Liver (tissue), 8 donors: ENCODE measurements at regions not wholly inside any gene's neighbourhood (a gene's known extent, or its start where the extent isn't known, plus 50 kb on each side); places are given as distances from the start of the nearest gene placed in this dataset.

Experiments used
- DNase-seq: peaks from one replicate; pipeline ENCODE4 v3.0.0-alpha.2; 2017; ENCODE audit warnings: low spot score
- H3K27ac ChIP-seq, 2 donors: one replicate each; pipeline ENCODE4 v1.7.0; 2013; ENCODE audit warnings: inconsistent platforms in 2 of 2, low read length in 2 of 2, control low read depth in 1 of 2, low read depth in 1 of 2, mild to moderate bottlenecking in 1 of 2
- H3K27me3 ChIP-seq, 4 donors: one replicate each; pipeline versions ENCODE4 v1.6.1 to v1.7.0; 2013; ENCODE audit warnings: low read length in 3 of 4, inconsistent platforms in 1 of 4, mild to moderate bottlenecking in 1 of 4, moderate library complexity in 1 of 4; ENCODE audit not compliant: control insufficient read depth in 4 of 4, insufficient read depth in 4 of 4
- H3K36me3 ChIP-seq, 4 donors: one replicate each; pipeline versions ENCODE4 v1.6.1 to v1.7.0; 2013; ENCODE audit warnings: low read length in 3 of 4, mild to moderate bottlenecking in 3 of 4, low read depth in 1 of 4, moderate library complexity in 1 of 4; ENCODE audit not compliant: control insufficient read depth in 4 of 4, insufficient read depth in 3 of 4
- H3K4me1 ChIP-seq, 4 donors: one replicate each; pipeline versions ENCODE4 v1.6.1 to v1.7.0; 2013; ENCODE audit warnings: low read length in 3 of 4, mild to moderate bottlenecking in 3 of 4, moderate library complexity in 1 of 4; ENCODE audit not compliant: control insufficient read depth in 4 of 4, insufficient read depth in 4 of 4
- H3K4me3 ChIP-seq, 3 donors: one replicate each; pipeline versions ENCODE4 v1.6.1 to v1.7.0; 2013; ENCODE audit warnings: low read length in 3 of 3, control low read depth in 1 of 3, low read depth in 1 of 3, mild to moderate bottlenecking in 1 of 3
- H3K9ac ChIP-seq, 2 donors: one replicate each; pipeline ENCODE4 v1.7.0; 2013; ENCODE audit warnings: low read length in 2 of 2, mild to moderate bottlenecking in 2 of 2, moderate library complexity in 2 of 2, control low read depth in 1 of 2, low read depth in 1 of 2
- H3K9me3 ChIP-seq, 4 donors: one replicate each; pipeline versions ENCODE4 v1.6.1 to v1.7.0; 2013; ENCODE audit warnings: low read length in 3 of 4; ENCODE audit not compliant: control insufficient read depth in 4 of 4
- EGR1 ChIP-seq, 2 donors: IDR thresholded peaks; 2 replicates each; pipeline ENCODE4 v1.6.1; 2016 to 2018; ENCODE audit warnings: antibody characterized with exemption in 2 of 2, low read depth in 2 of 2
- FOXA1 ChIP-seq: IDR thresholded peaks from 2 replicates; pipeline ENCODE4 v1.6.1; 2016; ENCODE audit warnings: antibody characterized with exemption
- FOXA2 ChIP-seq: IDR thresholded peaks from 2 replicates; pipeline ENCODE4 v1.6.1; 2016; ENCODE audit warnings: antibody characterized with exemption
- GABPA ChIP-seq, 2 donors: IDR thresholded peaks in 1 of 2; conservative IDR thresholded peaks in 1 of 2; 2 replicates each; pipeline ENCODE4 v1.6.1; 2016; ENCODE audit warnings: antibody characterized with exemption in 2 of 2, mild to moderate bottlenecking in 1 of 2, moderate library complexity in 1 of 2
- HNF4A ChIP-seq, 2 donors: conservative IDR thresholded peaks; 2 replicates each; pipeline ENCODE4 v1.6.1; 2016; ENCODE audit warnings: antibody characterized with exemption in 2 of 2, mild to moderate bottlenecking in 2 of 2
- HNF4G ChIP-seq: IDR thresholded peaks from 2 replicates; pipeline ENCODE4 v1.6.1; 2016; ENCODE audit warnings: antibody characterized with exemption
- JUND ChIP-seq, 2 donors: IDR thresholded peaks; 2 replicates each; pipeline ENCODE4 v1.6.1; 2016; ENCODE audit warnings: antibody characterized with exemption in 2 of 2
- MAX ChIP-seq: IDR thresholded peaks from 2 replicates; pipeline ENCODE4 v1.6.1; 2016; ENCODE audit warnings: antibody characterized with exemption
- NR2F2 ChIP-seq: IDR thresholded peaks from 2 replicates; pipeline ENCODE4 v1.6.1; 2016; ENCODE audit warnings: antibody characterized with exemption
- RAD21 ChIP-seq, 2 donors: IDR thresholded peaks; 2 replicates each; pipeline ENCODE4 v1.6.1; 2016; ENCODE audit warnings: antibody characterized with exemption in 2 of 2, mild to moderate bottlenecking in 2 of 2
- RXRA ChIP-seq, 2 donors: IDR thresholded peaks; 2 replicates each; pipeline ENCODE4 v1.6.1; 2017 to 2018; ENCODE audit warnings: antibody characterized with exemption in 2 of 2, mild to moderate bottlenecking in 1 of 2
- SP1 ChIP-seq: IDR thresholded peaks from 2 replicates; pipeline ENCODE4 v1.6.1; 2018; ENCODE audit warnings: antibody characterized with exemption, mild to moderate bottlenecking
- TAF1 ChIP-seq: conservative IDR thresholded peaks from 2 replicates; pipeline ENCODE4 v1.6.1; 2016; ENCODE audit warnings: antibody characterized with exemption, mild to moderate bottlenecking
- YY1 ChIP-seq: IDR thresholded peaks from 2 replicates; pipeline ENCODE4 v1.6.1; 2016; ENCODE audit warnings: antibody characterized with exemption, mild to moderate bottlenecking
- WGBS: extraction: QIAGEN DNeasy Blood & Tissue Kit; methylation state at CpG from one replicate; pipeline ENCODE4 v1.1.7; 2013; 5-methylcytosine and 5-hydroxymethylcytosine counted together
- TF ChIP-seq, protein P1 (sequence below): IDR thresholded peaks from 2 replicates; pipeline ENCODE4 v1.6.1; 2016; ENCODE audit warnings: antibody characterized with exemption
- TF ChIP-seq, protein P2 (sequence below): fragments of 150-350 bp; IDR thresholded peaks from 2 replicates; pipeline ENCODE4 v1.5.1; 2017; ENCODE audit warnings: improper control_type of control experiment, low read depth, low read length; ENCODE audit not compliant: missing input control
- TF ChIP-seq, protein P3 (sequence below): IDR thresholded peaks from 2 replicates; pipeline ENCODE4 v1.6.1; 2016; ENCODE audit warnings: antibody characterized with exemption
- TF ChIP-seq, protein P4 (sequence below): IDR thresholded peaks from 2 replicates; pipeline ENCODE4 v1.6.1; 2016; ENCODE audit warnings: antibody characterized with exemption, mild to moderate bottlenecking
- donor health status: healthy.
- donor health status: healthy.
- donor health status: healthy.
- donor health status: healthy.
- donor health status: healthy.

DNA sequence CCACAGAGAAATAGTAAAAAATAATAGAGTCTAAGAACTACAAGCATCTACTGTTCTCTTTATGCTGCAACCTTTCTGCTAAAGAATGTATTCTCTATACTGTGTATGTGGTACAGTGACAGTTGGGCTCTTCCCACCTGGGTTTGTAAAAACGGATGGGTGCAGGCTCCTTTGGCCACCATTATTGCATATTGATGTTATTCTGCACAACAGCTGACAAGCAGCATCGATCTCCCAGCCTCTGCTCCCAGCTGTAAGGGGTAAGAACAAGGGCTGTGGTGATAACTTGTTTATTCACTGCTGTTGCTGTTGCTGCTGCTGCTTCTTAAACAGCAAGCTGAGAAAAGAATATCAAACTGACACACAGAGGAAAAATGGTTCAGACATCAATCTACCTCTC lies 56.1 kb downstream of the KCNRG start:
- Histone ChIP-seq H3K27me3 (no peaks in the 10 kb centered on the region), H3K27ac (no peak overlapping the region), H3K36me3 (peaks cover 0 to 6% (median 2%) of the 10 kb centered on the region in 4 donors), H3K9me3 (no peaks in the 10 kb centered on the region), H3K9ac (no peak overlapping the region), H3K4me3 (no peak overlapping the region), H3K4me1 (peaks cover 0 to 6% (median 3%) of the 10 kb centered on the region in 4 donors)
- TF ChIP-seq JUND (IDR thresholded peaks at IDR 0.05), result no peak
- TF ChIP-seq, protein P1, sequence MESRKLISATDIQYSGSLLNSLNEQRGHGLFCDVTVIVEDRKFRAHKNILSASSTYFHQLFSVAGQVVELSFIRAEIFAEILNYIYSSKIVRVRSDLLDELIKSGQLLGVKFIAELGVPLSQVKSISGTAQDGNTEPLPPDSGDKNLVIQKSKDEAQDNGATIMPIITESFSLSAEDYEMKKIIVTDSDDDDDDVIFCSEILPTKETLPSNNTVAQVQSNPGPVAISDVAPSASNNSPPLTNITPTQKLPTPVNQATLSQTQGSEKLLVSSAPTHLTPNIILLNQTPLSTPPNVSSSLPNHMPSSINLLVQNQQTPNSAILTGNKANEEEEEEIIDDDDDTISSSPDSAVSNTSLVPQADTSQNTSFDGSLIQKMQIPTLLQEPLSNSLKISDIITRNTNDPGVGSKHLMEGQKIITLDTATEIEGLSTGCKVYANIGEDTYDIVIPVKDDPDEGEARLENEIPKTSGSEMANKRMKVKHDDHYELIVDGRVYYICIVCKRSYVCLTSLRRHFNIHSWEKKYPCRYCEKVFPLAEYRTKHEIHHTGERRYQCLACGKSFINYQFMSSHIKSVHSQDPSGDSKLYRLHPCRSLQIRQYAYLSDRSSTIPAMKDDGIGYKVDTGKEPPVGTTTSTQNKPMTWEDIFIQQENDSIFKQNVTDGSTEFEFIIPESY, result no peak
- no peak for TF ChIP-seq MAX
- TF ChIP-seq SP1, result no peak
- TF ChIP-seq, protein P2, sequence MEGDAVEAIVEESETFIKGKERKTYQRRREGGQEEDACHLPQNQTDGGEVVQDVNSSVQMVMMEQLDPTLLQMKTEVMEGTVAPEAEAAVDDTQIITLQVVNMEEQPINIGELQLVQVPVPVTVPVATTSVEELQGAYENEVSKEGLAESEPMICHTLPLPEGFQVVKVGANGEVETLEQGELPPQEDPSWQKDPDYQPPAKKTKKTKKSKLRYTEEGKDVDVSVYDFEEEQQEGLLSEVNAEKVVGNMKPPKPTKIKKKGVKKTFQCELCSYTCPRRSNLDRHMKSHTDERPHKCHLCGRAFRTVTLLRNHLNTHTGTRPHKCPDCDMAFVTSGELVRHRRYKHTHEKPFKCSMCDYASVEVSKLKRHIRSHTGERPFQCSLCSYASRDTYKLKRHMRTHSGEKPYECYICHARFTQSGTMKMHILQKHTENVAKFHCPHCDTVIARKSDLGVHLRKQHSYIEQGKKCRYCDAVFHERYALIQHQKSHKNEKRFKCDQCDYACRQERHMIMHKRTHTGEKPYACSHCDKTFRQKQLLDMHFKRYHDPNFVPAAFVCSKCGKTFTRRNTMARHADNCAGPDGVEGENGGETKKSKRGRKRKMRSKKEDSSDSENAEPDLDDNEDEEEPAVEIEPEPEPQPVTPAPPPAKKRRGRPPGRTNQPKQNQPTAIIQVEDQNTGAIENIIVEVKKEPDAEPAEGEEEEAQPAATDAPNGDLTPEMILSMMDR, result no peak
- no peak for TF ChIP-seq EGR1 (IDR thresholded peaks at IDR 0.05; ENCODE audit: low read depth in 2 of 2)
- no peak for TF ChIP-seq RAD21 (IDR thresholded peaks at IDR 0.05)
- TF ChIP-seq FOXA2, result no peak
- no peak for TF ChIP-seq TAF1
- TF ChIP-seq RXRA (IDR thresholded peaks at IDR 0.05), result no peak
- TF ChIP-seq, protein P3, sequence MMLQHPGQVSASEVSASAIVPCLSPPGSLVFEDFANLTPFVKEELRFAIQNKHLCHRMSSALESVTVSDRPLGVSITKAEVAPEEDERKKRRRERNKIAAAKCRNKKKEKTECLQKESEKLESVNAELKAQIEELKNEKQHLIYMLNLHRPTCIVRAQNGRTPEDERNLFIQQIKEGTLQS, result no peak
- TF ChIP-seq, protein P4, sequence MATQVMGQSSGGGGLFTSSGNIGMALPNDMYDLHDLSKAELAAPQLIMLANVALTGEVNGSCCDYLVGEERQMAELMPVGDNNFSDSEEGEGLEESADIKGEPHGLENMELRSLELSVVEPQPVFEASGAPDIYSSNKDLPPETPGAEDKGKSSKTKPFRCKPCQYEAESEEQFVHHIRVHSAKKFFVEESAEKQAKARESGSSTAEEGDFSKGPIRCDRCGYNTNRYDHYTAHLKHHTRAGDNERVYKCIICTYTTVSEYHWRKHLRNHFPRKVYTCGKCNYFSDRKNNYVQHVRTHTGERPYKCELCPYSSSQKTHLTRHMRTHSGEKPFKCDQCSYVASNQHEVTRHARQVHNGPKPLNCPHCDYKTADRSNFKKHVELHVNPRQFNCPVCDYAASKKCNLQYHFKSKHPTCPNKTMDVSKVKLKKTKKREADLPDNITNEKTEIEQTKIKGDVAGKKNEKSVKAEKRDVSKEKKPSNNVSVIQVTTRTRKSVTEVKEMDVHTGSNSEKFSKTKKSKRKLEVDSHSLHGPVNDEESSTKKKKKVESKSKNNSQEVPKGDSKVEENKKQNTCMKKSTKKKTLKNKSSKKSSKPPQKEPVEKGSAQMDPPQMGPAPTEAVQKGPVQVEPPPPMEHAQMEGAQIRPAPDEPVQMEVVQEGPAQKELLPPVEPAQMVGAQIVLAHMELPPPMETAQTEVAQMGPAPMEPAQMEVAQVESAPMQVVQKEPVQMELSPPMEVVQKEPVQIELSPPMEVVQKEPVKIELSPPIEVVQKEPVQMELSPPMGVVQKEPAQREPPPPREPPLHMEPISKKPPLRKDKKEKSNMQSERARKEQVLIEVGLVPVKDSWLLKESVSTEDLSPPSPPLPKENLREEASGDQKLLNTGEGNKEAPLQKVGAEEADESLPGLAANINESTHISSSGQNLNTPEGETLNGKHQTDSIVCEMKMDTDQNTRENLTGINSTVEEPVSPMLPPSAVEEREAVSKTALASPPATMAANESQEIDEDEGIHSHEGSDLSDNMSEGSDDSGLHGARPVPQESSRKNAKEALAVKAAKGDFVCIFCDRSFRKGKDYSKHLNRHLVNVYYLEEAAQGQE, result no peak
- TF ChIP-seq GABPA (IDR thresholded peaks at IDR 0.05 in 1 of 2, conservative IDR thresholded peaks at IDR 0.05 in 1 of 2), result no peak
- TF ChIP-seq HNF4A (conservative IDR thresholded peaks at IDR 0.05), result no peak
- no peak for TF ChIP-seq NR2F2
- no peak for TF ChIP-seq HNF4G
- no peak for TF ChIP-seq YY1
- TF ChIP-seq FOXA1, result no peak
- no peak for DNase-seq
- WGBS, result 42% methylated on average over 2 of the region's 2 CpGs
